GM11168 (cell line): ENCODE measurements at regions not wholly inside any gene's neighbourhood (a gene's known extent, or its start where the extent isn't known, plus 50 kb on each side); places are given as distances from the start of the nearest gene placed in this dataset.
"Not testable (repeated sequence)": the region's sequence is repeated elsewhere in the genome, so short reads cannot be mapped to it uniquely, and the experiment has no call there.

Source experiments
- in situ Hi-C: fragments of 300-500 bp; cut with MboI; formaldehyde crosslinking; loops from one replicate; pipeline ENCODE4 v1.12.0; 2022; ENCODE audit warnings: low sequenced_read_pairs; ENCODE audit not compliant: unreplicated experiment

GRCh38 chr11:96680211-96681018, 290.6 kb downstream of the JRKL start:
- in situ Hi-C loops: no loop called here

DNA sequence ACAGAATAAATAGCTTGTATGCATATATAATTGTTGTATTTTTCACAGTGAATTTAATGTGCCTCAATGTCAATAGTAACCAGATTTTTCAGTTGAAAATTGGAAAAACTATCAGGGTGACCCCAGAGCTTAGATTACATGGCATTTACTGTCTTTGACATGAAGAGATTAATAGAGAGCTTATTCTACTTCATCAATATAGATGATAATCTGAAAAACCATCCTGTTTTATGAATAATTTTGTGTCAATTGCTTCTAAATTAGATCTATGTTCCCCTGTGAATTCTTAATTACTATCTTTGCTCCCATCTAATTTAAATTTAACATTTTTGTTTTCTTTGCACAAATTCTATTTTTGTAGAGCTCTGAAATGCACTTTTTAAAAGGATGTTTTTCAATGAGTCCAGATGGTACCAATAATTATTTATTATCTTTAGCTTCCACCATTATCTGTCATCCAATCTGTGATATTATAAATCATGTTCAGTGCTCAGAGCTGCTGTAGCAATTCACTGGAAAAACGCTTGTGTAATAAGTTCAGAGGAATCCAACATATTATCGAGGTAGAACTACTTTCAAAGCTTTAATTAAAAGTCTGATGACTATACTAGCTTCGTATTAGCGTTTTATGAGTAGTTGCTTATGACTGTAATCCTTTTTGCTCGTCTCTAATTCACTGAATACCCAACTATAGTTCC, 291.4 kb downstream of the JRKL start:
- in situ Hi-C loops: no loop called here

DNA sequence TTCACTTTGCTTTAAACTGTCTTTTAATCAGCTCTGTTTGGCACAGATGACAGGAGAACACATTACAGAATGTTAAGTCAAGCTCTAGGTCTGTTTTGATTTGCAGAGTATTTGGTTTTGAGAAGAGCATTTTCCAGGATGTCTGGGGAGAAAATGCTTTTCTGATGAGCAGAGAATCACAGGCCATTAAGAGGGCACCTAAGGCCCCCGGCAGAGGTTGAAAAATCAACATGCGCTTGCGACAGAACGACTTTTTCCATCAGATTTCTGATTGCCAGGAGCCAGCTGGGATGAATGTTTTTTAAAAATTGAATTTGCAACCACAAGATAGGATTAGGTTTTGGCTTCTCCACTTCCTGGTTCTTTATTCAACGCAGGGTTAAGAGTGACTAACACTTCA, 304.5 kb downstream of the JRKL start:
- in situ Hi-C loops: no loop called here

GRCh38 chr11:96696731-96697130, 306.9 kb downstream of the JRKL start:
- in situ Hi-C loops: no loop called here

- in situ Hi-C loops: no loop called here
These were observed 307.7 kb downstream of the JRKL start for GRCh38 chr11:96697466-96697865.

DNA sequence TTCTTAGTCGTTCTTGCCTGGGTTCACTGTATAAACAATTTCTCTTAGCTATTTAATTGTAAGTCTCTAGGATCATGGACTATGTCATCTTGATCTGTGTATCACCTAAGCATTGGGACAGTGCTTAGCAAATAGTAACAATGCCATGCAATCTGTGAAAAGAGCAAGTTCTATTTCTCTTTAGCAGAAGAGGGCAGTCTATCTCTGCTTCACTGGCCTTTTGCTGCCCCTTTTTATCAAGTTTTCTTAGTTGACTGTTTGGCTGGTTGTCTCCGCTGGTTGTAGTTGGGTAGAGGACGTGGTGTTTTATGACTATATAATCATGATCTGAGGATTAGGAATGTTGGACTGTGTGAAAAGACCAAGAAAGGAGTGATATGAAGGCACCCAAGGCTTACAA, 315.0 kb downstream of the JRKL start:
- in situ Hi-C loops: no loop called here

DNA sequence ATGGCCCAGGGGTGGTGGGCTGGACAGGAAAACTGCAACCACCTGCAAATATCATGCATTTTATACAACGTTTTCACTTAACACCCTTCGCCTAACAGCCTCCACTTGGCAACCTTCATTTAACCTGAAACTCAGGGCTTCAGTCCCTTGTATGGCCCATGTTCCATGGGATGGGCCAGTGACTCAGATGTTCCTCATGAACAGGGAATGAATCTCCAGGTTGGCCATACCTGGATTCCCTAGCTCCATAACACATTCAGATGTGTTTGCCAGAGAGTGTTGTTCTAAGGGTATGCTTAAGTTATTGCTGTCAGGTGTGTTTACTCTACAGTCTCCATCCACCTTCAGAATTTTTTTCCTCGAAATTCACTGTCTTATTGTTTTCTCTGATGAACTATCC, 316.9 kb downstream of the JRKL start:
- in situ Hi-C loops: no loop called here

DNA sequence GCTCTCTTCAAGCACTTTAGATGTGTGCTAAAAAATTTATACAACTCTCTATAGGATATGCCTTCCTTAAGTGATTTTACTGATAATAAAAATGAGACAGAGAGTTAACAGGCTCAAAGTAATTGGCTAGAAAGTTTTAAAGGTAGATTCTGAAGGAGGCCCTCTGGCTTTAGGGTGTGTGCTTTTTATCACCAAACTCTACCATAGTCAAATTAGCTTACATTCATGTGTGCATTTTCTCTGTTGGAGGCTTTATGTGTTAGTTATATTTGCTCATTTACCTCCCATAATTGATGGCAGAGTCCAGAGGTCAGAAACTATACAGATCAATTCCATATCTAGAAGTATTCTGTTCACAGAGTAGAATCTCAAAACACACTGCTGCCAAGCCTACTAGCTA, 317.5 kb downstream of the JRKL start:
- in situ Hi-C loops: no loop called here

- in situ Hi-C loops: no loop called here
These were observed 318.5 kb downstream of the JRKL start for GRCh38 chr11:96708219-96708878.

DNA sequence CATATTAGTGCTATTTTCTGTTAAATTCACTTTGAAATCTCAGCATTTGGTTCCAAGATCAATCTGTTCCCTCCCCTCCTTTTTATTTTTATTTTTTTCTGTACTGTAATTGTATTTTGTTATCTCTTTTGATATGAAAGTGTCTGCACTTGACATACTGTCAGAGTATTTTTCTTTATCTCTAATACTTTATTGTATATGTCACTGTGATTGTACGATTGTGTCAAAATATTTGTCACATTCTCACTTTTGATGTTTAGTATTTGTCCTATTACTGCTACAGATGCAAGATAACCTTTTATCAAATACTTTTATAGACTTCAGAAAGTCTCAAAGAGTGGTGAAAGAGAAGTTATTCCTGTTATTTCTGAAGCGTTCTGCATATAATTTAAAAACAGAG, 323.5 kb downstream of the JRKL start:
- in situ Hi-C loops: no loop called here

GRCh38 chr11:96714689-96715088, 324.9 kb downstream of the JRKL start:
- in situ Hi-C loops: no loop called here

DNA sequence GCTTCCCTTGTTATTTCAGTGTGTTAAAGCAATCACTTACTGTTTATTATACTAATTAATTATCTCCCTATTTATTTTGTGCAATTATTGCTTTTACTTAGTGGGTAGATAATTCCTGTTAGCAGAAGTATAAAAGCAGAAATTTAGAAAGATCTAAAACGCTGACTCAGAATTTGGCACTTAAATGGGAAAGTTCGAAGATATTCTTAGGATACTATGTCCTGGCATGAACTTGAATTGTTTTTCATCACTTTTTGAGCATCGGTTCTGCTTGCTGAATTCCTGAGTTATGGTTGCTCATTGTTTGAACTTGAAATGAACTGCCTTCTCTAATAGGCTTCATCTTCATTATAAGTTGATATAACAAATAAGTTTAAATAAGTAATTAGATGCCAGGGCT, 325.4 kb downstream of the JRKL start:
- in situ Hi-C loops: no loop called here

GRCh38 chr11:96736601-96737000, 346.8 kb downstream of the JRKL start:
- in situ Hi-C loops: no loop called here

DNA sequence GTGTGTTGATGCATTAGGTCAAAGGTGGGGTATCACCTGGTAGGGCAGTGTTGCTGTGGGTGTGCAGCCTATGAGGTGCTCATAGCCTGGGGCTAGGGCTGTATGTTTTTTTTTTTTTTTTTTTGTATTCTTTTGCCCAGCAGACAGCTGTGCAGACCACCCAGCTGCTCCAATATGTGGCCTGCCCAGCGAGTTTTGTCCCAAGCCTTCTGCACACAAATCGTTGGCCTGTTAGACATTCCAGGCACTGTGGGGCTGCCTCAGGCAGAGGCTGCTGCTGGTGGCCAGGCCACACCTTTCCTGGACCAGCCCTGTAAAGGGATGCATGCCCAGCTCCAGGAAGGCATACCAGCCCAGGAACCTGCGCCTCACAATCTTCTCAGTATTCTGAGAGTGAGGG, 348.5 kb downstream of the JRKL start:
- in situ Hi-C loops: no loop called here

GRCh38 chr11:96741068-96741467, 351.3 kb downstream of the JRKL start:
- in situ Hi-C loops: no loop called here

DNA sequence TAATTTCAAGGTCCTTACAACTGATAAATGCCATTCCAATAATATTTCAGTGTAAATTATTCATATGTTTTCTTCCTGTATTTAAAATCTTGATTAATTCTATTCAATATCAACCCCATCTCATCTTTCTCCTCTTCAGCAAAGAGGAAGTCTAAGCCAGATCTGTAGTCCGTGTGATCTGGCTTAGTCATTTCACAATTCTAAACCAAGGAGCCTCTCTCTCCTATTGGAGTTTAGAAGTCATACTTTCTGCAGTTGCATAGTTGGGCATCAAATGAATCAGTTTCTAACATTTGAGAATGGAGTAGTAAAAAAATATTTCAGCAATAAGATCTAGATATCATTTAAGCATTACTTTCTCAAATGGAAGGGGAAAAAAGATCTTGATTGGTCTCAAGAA, 354.9 kb downstream of the JRKL start:
- in situ Hi-C loops: no loop called here

DNA sequence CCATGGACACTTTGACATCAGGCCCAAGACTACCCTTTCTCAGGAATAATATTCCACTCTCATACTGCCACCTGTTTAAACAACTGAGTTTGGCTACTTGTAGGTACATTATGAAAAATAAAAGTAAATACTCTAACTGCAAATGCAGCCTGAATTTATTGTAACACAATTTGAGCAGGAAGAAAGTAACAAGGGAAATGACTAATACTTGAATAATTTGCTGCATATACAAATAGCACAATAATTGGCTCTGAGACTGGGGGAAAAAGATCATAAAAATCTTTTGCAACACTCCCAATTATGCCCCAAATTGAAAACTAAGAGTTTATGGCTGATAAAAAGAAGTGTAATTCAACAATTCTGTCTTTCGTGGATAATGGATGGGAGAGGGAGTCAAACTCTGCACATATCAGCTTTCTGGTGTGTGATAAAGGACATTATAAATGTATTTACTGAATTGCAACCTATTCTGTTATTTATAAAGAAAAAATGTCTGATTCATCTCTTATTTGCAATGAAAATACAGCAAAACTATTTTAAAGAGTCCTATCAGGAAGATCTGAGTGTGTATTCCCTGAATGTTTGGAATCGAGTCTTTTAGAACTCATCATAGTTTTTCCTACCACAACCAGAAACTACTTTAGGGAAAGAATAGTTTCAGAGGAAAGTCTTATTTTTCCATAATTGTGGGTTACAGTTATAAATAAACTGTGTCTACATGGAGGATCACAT, 359.0 kb downstream of the JRKL start:
- in situ Hi-C loops: no loop called here

- in situ Hi-C loops: not testable (repeated sequence)
These were observed 362.0 kb downstream of the JRKL start for GRCh38 chr11:96751807-96752206.

GRCh38 chr11:96752221-96752620, 362.4 kb downstream of the JRKL start:
- in situ Hi-C loops: no loop called here

- in situ Hi-C loops: no loop called here
These were observed 364.2 kb downstream of the JRKL start for GRCh38 chr11:96753997-96754396.

GRCh38 chr11:96755209-96755608, 365.4 kb downstream of the JRKL start:
- in situ Hi-C loops: no loop called here
